ENCODE measurements at regions not wholly inside any gene's neighbourhood (a gene's known extent, or its start where the extent isn't known, plus 50 kb on each side); places are given as distances from the start of the nearest gene placed in this dataset.

- TF ChIP-seq, protein P1, sequence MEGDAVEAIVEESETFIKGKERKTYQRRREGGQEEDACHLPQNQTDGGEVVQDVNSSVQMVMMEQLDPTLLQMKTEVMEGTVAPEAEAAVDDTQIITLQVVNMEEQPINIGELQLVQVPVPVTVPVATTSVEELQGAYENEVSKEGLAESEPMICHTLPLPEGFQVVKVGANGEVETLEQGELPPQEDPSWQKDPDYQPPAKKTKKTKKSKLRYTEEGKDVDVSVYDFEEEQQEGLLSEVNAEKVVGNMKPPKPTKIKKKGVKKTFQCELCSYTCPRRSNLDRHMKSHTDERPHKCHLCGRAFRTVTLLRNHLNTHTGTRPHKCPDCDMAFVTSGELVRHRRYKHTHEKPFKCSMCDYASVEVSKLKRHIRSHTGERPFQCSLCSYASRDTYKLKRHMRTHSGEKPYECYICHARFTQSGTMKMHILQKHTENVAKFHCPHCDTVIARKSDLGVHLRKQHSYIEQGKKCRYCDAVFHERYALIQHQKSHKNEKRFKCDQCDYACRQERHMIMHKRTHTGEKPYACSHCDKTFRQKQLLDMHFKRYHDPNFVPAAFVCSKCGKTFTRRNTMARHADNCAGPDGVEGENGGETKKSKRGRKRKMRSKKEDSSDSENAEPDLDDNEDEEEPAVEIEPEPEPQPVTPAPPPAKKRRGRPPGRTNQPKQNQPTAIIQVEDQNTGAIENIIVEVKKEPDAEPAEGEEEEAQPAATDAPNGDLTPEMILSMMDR (IDR thresholded peaks at IDR 0.05; ENCODE audit: borderline replicate concordance, extremely low read depth, low read length, poor library complexity, severe bottlenecking), result no peak
- TF ChIP-seq EZH2 (IDR thresholded peaks at IDR 0.05; ENCODE audit: borderline replicate concordance, low read depth, low read length, severe bottlenecking), result no peak
Measured at GRCh38 chr1:5750186-5751162, 241.8 kb downstream of the NPHP4 start.
